GM21723 (cell line): ENCODE measurements at regions not wholly inside any gene's neighbourhood (a gene's known extent, or its start where the extent isn't known, plus 50 kb on each side); places are given as distances from the start of the nearest gene placed in this dataset.

ENCODE experiments used
- ATAC-seq: cut with Tn5 transposase; IDR thresholded peaks from one replicate; pipeline ENCODE4 v1.9.1; 2021; ENCODE audit warnings: mild to moderate bottlenecking, moderate library complexity; ENCODE audit not compliant: unreplicated experiment

DNA sequence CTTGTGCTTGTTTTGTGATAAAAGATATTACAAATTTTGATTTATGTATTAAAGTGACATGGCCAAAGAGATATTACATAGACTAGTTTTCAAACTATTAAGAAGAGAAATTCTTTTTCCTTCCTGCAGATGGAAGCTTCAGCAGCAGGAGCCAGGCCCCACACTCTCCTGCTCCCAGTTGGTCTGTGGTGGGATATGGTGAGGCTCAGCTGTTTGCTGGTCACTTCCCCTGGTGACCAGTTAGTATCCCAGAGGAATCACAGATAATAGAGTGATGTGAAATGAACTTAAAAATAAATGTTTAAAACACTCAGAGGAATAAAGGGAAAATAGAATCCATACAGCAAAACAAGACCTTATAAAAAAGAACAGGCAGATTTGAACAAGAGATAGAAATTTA is 154.7 kb downstream of the KTN1 start:
- no peak for ATAC-seq

DNA sequence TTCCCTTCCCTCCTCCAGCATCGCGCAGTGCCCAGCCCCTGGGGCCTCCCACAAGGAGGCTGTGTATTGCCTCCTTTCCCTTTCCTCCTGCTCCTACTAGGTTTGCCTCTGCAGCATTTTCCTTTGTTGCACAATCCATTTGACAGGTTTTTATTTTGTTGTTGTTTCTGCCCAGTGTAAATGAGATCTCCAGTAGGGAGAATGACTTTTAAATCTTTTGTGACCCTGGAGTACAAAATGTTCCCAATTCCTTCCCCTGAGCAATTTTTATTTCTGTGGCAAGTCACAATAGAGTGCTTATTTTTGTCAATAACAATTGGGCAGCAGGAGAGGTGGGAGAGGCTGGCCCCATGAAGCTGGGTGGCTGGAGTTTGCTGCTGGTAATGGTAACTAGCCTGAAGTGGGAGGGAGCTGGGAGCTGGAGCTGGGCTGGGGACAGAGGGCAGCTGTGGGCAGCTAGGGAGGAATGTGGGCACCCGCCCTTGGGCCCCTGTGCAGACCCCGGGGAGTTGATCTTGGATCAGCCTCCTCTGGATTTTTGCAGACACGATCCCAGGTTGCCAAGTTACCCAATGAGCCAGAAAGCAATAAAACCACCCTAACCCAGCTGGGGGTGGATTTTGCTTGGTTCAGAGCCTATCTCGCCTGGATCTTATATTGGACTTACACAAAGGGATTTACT is 160.1 kb downstream of the KTN1 start:
- ATAC-seq: no peak

DNA sequence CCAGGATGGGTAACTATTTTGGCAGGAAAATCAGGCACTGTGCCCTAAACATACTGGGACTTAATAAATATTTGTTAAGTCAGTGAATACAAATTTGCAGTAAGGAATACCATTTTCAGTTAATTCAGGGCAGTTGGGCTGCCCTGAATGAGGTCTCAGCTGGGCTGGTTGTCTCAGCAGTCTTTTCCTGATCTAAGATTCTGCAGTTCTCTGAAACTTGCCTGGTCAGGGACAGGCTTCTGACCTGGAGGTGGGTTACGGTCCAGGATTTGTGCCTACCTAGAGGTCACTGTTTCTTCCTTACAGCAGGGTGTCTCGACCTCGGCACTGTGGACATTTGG is 160.6 kb downstream of the KTN1 start:
- no peak for ATAC-seq

DNA sequence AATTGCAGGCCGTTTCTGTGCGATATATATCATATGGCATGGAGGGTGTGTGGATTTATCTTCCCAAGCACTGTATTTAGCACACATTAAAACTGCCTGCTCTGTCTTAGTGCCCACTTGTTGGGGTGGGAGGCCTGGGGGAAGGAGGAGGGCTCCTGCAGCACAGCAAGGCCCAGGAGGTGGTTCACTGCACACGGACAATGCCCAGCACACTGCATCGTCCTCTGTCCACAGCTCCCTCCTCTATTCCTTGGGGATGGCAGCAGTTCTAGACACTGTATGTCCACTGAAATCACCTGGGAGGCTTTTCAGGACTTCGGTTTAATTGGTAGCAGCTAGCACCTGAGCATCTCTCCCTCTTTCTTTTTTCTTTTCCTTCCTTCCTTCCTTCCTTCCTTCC is 161.2 kb downstream of the KTN1 start:
- ATAC-seq: no peak

DNA sequence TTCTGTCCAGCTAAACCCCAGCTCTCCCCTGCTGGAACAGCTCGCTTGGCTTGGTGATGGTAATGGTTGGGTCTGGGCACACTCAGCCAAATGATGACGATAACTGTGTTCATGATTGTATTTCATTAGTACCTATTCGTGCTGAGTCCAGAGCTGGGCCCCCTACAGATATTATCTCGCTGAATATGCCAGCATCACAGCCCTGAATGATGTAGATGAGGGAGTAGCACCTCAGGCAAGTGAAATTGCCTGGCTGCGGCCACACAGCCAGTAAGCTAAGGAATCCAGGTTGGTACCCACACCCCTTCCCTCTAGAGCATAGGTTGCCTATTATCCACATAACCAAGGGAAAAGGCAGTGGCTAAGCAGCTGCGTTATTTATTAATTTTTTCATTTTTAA is 163.5 kb downstream of the KTN1 start:
- no peak for ATAC-seq

DNA sequence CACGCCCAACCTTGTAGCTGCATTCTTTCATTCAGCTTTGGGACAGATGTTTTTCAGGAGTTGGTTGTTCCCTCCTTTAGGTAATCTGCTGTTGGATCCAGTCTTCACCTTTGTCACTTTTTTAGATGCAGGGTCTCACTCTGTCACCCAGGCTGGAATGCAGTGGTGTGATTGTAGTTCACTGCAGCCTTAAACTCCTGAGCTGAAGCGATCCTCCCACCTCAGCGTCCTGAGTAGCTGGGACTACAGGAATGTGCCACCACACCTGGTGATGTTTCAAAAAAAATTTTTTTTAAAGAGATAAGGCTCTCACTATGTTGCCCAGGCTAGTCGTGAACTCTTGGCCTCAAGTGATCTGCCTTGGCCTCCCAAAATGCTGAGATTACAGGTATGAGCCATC is 164.3 kb downstream of the KTN1 start:
- ATAC-seq: no peak

DNA sequence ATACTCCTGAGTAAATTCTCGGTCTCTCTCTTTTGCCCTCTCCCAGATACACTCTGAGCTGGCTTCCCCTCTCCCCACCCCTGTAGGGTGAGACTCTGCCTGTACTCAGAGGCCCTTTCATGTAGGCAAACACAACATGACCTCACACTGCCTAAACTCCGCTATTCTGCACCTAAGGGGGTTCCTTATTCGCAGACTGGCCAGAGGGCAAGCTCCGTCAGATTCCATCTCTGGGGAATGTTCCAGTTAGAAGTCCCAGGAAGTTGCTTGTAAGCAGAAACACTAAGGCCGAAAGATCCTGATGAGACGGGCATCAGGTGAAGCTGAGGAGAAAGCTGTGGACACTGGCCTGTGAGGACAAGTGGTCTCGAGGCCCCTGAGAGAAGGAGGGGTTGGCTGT is 165.9 kb downstream of the KTN1 start:
- ATAC-seq: no peak

DNA sequence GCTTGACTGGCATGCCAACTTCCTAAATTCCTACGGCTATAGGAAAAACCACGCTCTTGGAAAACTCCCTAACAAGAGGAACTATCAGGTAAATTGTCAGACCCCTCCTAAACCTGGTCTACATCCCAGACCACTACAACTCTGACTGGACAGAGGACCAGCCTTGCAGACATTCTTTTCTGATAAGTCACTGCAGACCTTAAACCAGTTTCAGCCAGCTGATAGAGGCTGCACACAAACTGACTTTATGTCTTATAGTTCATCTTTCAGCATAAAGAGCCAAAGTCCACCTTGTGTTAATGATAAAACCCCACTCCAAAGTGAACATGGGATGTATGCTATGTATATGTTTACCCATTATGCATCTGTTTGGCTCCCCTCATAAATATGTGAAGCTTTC is 166.6 kb downstream of the KTN1 start:
- ATAC-seq: no peak

DNA sequence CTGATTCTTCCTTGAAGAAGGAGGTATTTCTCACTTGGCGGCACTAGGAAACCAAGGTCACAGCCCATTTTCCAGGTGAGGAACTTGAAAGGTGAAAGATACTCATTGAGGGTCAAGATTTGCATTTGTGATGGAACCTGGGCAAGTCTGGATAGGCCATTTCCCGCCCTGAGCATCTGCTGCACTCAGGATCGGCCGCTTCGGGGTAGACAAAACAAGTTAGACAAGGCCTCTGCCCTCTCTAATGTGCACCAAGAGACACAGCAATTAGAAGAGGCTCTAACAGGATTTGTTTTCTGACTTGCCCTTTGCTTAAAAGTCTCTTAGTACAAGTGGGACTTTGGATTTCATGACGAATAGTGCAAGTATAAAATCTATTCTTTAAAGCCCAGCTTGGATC is 167.2 kb downstream of the KTN1 start:
- ATAC-seq: no peak

DNA sequence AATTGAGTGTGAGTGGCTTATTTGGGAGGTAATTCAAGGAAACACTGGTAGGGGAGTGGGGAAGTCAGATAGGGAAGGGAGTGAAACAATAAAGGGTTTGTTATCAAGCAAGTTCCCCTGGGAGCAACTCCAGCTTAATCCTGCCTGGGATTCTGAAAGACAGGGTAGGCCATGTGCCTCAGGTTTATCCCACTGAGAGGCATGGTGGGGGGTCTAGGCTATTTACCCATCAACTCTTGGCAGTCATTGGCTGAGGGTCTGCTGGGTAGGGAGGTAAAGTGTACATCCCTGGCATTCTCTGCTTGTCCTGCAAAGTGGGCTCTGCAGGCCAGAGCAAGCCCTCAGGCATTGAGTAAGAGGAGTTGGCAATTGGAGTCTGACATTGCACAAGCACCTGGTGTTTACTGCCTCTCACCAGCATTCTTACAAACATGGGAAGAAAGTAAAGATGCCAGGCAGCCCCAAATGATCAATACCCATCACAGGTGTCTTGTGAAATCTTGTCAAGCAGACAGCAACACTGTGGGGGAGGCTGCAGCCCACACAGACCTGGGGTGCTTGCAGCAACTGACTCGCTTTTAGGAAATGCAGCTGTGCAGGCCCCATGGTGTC is 169.3 kb downstream of the KTN1 start:
- no peak for ATAC-seq

DNA sequence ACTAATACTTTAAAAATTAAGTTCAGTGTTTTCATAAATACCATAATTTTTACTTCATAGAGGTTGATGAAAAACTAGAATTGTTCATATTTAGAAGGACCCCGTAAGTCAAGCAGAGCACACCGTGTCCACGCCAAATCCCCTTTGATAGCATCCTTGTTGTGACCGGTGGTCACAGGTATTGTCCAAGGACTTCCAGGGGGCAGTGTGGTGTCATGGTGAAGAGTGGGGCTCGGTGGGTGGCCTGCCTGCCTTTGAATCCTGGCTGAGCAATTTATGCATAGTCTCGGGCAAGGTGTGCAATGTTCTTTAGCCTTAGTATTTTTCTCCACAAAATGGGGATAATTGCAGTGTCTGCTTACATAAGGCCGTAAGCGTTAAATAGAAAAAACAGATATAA is 169.9 kb downstream of the KTN1 start:
- no peak for ATAC-seq

DNA sequence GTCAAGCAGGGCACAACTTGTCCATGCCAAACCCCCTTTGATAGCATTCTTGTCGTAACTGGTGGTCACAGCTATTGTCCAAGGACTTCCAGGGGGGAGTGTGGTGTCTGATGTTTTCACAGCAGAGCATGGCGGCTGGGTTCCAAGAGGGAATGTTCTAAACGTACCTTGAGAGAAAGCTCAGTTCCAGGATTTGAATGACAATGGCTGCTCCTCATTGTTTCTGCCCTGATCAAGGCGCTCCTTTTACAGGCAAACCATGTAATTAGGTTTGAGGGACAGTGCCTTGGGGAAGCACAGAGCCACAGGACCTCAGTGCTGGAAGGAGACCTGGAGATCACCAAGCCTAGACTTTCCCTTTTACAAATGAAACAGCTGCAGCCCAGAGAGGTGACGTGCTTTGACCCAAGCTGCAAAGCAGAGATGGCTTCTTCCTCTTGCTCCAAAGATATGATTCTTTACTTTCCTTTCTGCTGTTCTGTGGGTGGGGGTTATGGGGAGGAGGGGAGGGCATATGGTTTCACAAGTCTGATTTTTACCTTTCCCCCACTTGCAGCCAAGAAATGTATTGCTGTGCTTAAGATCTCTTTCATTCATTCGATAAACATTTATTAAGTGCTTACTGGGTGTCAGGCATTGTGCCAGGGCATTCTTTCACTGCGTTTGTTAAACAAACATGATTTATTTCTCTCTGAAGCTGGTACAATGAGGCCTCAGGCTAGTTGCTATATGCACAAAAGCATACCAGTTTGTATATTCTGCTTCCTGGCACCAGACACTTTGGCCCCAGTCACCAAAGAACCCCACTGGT is 172.8 kb downstream of the KTN1 start:
- ATAC-seq: no peak

DNA sequence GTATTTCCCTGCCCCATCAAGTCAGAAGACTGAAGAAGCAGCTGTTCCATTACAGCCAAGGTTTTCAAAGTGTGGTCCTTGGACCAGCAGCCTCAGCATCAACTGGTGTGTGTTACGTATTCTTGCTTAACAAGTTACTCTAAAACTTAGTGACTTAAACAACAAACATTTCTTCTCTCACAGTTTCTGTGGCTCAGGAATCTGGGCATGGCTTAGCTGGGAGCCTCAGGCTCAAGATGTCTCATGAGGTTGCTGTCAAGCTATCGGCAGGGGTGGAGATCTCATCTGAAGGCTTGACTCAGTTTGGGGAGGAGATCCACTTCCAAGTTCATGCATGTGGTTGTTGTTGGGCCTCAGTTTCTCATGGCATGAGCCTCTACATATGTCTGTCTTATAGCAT is 174.5 kb downstream of the KTN1 start:
- no peak for ATAC-seq

DNA sequence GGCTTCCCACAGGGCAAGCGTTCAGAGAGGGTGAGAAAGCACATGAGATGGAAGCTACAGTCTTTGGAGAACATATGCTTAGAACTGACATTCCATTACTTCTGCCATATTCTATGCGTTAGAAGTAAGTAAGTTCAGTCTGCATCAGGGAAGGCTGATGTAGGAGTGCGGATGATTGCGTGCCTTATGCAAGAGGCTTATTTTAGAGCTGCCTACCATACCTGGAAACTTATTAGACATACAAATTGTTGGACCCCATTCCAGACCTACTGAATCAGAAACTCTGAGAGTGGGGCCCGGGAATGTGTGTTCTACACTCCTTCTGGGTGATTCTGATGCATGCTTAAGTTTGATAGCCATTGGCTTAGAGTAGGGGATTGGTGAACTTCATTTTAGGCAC is 174.9 kb downstream of the KTN1 start:
- ATAC-seq: no peak

DNA sequence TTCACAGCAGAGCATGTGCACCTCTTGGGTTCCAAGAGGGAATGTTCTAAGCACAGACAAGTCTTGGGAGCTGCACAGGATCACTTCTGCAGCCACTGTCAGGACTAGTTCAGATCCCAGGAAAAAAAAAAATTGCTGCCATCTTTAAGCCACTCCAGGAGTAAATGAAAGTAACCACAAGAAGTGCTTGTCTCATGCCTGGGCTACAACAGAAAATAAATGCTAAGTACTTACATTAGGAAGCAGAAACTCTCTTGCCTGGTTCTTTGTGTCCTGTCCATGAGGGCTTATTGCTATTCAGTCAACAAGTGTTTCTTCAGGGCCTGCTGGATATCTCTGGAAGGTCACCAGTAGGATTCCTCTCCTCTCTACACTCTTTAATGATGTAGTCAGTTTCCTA is 176.1 kb downstream of the KTN1 start:
- no peak for ATAC-seq

DNA sequence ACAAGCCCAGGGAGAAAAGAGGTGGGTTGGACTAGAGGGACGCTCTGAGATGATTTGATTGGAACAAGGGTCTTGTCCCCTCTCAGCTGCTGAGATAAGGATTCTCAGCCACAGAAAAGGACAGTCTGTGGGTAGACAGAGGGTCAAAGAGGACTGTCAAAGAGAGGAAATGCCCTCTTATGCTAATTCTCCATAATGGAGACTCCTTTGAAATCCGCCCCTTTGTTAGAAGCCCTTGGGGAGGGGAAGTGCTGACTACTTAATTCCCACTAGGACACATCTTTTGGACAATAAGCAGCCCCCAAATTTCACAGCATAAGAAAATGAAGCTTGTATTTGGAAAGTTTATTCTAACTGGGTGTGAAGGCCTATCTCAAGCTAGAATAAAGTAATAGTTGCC is 176.6 kb downstream of the KTN1 start:
- ATAC-seq: no peak

DNA sequence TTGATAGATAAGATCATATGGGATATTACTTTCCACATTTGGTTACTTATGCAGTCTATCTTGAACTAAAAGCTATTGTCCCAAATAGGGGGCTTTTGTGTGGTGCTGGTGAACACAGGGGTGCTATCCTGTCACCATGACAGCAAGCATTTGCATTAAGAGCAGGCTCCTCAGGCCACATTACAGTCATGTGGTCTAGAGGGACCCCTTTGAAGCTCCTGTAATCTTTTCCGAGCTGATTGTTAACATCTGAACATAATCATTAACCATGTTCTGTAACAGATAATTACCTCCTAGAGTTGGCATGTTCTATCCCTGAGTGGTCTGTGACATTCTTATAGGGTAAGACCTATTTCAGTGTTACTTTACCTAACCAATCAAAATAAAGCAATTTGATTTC is 178.8 kb downstream of the KTN1 start:
- no peak for ATAC-seq

DNA sequence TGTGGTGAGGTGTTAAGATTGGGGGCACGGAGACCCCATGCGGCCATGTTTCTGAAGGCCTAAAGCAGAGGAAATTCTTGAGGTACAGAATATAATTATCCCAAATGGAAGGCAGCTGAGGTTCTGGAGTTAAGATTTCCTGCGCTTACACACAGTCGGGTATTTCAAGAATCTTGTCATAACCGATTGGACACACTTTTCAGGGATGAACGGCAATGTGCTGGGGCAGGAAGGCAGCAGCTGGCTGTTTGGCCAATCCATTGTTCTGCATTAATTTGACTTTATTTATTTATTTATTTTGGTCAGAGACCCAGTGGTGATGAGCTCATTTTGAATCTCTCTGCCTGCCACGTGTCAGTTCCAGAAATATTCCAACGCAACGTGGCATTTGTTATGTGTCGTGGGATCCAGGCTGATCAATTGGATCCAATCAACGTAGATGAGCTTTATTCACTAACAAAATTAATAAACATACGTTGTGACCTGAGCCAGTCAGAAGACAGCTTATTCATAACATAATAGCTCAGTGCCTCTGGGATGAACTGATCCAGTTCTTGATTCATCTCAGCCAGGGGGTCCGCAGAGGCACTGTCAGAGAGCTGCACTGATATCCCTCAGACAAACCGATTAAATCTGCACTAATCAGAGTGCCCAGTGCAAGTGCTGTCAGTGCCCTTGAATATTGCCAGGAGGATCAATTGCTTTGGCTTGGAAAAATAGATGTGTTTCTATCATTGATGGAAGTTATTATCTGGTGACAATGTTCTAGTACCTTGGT is 181.0 kb downstream of the KTN1 start:
- ATAC-seq: no peak

DNA sequence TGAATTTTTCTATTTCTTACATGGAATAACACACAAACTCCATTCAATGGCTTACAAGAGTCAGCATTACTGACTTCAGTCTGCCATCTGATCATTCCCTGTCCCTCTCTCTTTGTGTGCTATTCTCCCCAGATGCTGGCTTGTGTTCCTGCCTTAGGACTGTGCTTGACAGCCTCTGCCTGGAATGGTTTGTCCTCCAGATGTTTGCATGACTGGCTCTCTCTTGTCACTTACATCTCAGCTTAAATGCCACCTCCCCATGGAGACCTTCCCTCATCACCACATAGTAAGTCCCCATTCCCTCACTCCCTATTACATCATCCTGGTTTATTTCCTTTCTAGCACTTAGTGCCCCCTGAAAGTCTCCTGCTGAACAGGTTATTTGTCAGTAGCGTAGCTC is 181.6 kb downstream of the KTN1 start:
- no peak for ATAC-seq

DNA sequence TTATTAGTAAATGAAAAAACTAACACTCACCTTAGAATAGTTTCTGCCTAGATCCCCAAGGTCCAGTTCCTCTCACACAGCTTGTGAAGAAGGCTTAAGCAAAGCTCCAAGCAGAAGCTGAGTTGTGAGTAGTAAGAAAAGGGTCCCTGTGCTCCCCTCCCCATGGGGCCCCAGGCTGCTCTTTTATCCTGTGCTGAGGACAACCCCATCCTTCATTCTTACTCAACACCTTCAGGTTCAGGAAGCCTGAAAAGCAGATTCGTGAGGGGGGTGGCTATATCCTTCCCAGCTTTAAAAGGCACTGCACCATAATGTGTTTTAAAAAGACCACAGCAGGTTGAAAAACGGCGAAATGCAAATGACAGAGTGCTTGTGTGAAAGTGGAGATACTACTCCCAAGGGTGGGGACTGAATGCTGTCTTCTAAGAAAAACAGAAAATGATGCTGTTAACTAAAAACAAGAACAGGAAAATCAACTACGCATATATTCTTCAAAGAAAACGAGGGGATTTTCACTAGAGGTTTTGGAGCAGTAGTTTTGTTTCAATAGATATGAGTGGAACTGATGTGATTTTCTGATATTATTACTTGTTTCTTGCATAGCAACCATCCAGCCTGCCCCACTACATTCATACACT is 182.7 kb downstream of the KTN1 start:
- ATAC-seq: peak; percentile 77

DNA sequence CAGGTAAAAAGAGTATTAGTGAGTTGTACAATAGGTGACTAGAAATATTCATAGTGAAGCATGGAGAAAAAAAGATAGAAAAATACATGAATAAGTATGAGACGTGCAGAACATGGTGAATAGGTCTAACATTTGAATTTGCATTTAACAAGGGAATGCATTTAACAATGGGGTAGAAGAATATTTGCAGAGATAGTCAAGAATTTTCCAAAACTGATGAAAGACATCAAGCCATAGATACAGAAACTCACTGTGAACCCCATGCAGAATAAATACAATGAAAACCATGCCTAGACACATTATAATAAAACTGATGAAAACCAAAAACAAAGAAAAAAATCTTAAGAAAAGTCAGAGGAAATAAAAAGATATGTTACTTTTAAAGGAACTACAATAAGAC is 184.8 kb downstream of the KTN1 start:
- no peak for ATAC-seq
